NCI-H524 (cell line): ENCODE measurements at regions not wholly inside any gene's neighbourhood (a gene's known extent, or its start where the extent isn't known, plus 50 kb on each side); places are given as distances from the start of the nearest gene placed in this dataset.

Experiments used
- DNase-seq, 2 experiments: peaks; one replicate each; lab custom pipeline; 2025; lab: John Stamatoyannopoulos, UW

- no peak for DNase-seq
Observed at GRCh38 chr7:45358287-45358686, 200.7 kb downstream of the RAMP3 start.

- no peak for DNase-seq
Observed at GRCh38 chr7:45359250-45359649, 201.7 kb downstream of the RAMP3 start.

- DNase-seq: no peak
Observed at GRCh38 chr7:45359776-45360175, 202.2 kb downstream of the RAMP3 start.

GRCh38 chr7:45363669-45364068 is 206.1 kb downstream of the RAMP3 start:
- no peak for DNase-seq

- no peak for DNase-seq
Observed at GRCh38 chr7:45365341-45365740, 207.8 kb downstream of the RAMP3 start.

- no peak for DNase-seq
Observed at GRCh38 chr7:45366475-45366874, 207.7 kb upstream of the ADCY1 start.

- no peak for DNase-seq
Observed at GRCh38 chr7:45367026-45367425, 207.1 kb upstream of the ADCY1 start.

- DNase-seq: no peak
Observed at GRCh38 chr7:45368129-45368807, 205.9 kb upstream of the ADCY1 start.

- DNase-seq: no peak
Observed at GRCh38 chr7:45384499-45384898, 189.7 kb upstream of the ADCY1 start.

- no peak for DNase-seq
Observed at GRCh38 chr7:45387837-45388236, 186.3 kb upstream of the ADCY1 start.

- no peak for DNase-seq
Observed at GRCh38 chr7:45389073-45389872, 184.9 kb upstream of the ADCY1 start.

- no peak for DNase-seq
Observed at GRCh38 chr7:45390180-45390579, 184.0 kb upstream of the ADCY1 start.

- DNase-seq: no peak
Observed at GRCh38 chr7:45390731-45391130, 183.4 kb upstream of the ADCY1 start.

- DNase-seq: no peak
Observed at GRCh38 chr7:45391618-45392451, 182.3 kb upstream of the ADCY1 start.

GRCh38 chr7:45394117-45394708 is 180.0 kb upstream of the ADCY1 start:
- DNase-seq: no peak

- DNase-seq: no peak
Observed at GRCh38 chr7:45399069-45399468, 175.1 kb upstream of the ADCY1 start.

- no peak for DNase-seq
Observed at GRCh38 chr7:45400680-45401079, 173.5 kb upstream of the ADCY1 start.

GRCh38 chr7:45401155-45401554 is 173.0 kb upstream of the ADCY1 start:
- no peak for DNase-seq

- DNase-seq: no peak
Observed at GRCh38 chr7:45401851-45402250, 172.3 kb upstream of the ADCY1 start.

- no peak for DNase-seq
Observed at GRCh38 chr7:45402480-45403218, 171.5 kb upstream of the ADCY1 start.

- no peak for DNase-seq
Observed at GRCh38 chr7:45404622-45405021, 169.5 kb upstream of the ADCY1 start.
